ENCODE measurements at regions not wholly inside any gene's neighbourhood (a gene's known extent, or its start where the extent isn't known, plus 50 kb on each side); places are given as distances from the start of the nearest gene placed in this dataset.

- TF ChIP-seq CTCF (IDR thresholded peaks at IDR 0.05; ENCODE audit: low read depth, low read length, poor library complexity, severe bottlenecking): no peak
- no peak for TF ChIP-seq EZH2phosphoT487 (IDR thresholded peaks at IDR 0.05; ENCODE audit: borderline replicate concordance, low read length)
- Histone ChIP-seq H3K4me2 (ENCODE audit: low read length) (no peak overlapping the region), H3K9me3 (ENCODE audit: control insufficient read depth, insufficient read depth, low read length) (no peaks in the 10 kb centered on the region), H3K79me2 (ENCODE audit: control insufficient read depth, low read length) (no peaks in the 10 kb centered on the region), H3K4me3 (ENCODE audit: low read length) (no peak overlapping the region), H3F3A (ENCODE audit: control insufficient read depth, insufficient read depth) (no peaks in the 10 kb centered on the region), H3K4me1 (ENCODE audit: control insufficient read depth, low read length) (no peaks in the 10 kb centered on the region), H3K27me3 (ENCODE audit: control insufficient read depth, low read length) (no peaks in the 10 kb centered on the region), H3K27ac (ENCODE audit: low read depth, low read length) (no peak overlapping the region), H3K9me2 (replicated peaks; ENCODE audit: control insufficient read depth, low read length) (no peaks in the 10 kb centered on the region), H3K36me3 (ENCODE audit: control insufficient read depth, low read length) (no peaks in the 10 kb centered on the region), H4K20me1 (ENCODE audit: control insufficient read depth, insufficient read depth, low read depth, low read length) (no peaks in the 10 kb centered on the region)
Measured at GRCh38 chr6:145175470-145175869, 559.9 kb downstream of the EPM2A start.

- Histone ChIP-seq H3K4me2 (ENCODE audit: low read length) (no peak overlapping the region), H3K27ac (ENCODE audit: low read depth, low read length) (no peak overlapping the region), H4K20me1 (ENCODE audit: control insufficient read depth, insufficient read depth, low read depth, low read length) (no peaks in the 10 kb centered on the region), H3K4me1 (ENCODE audit: control insufficient read depth, low read length) (no peaks in the 10 kb centered on the region), H3K79me2 (ENCODE audit: control insufficient read depth, low read length) (no peaks in the 10 kb centered on the region), H3K27me3 (ENCODE audit: control insufficient read depth, low read length) (no peaks in the 10 kb centered on the region), H3F3A (ENCODE audit: control insufficient read depth, insufficient read depth) (no peaks in the 10 kb centered on the region), H3K9me2 (replicated peaks; ENCODE audit: control insufficient read depth, low read length) (no peaks in the 10 kb centered on the region), H3K36me3 (ENCODE audit: control insufficient read depth, low read length) (no peaks in the 10 kb centered on the region), H3K4me3 (ENCODE audit: low read length) (no peak overlapping the region), H3K9me3 (ENCODE audit: control insufficient read depth, insufficient read depth, low read length) (no peaks in the 10 kb centered on the region)
- TF ChIP-seq EZH2phosphoT487 (IDR thresholded peaks at IDR 0.05; ENCODE audit: borderline replicate concordance, low read length) (no peak), CTCF (IDR thresholded peaks at IDR 0.05; ENCODE audit: low read depth, low read length, poor library complexity, severe bottlenecking) (no peak)
Measured at GRCh38 chr6:145178391-145178790, 556.9 kb downstream of the EPM2A start.

GRCh38 chr6:145187491-145188206 lies 547.7 kb downstream of the EPM2A start:
- no peaks in the 10 kb centered on the region for H3K27me3 ChIP-seq (ENCODE audit: control insufficient read depth, low read length)
- no peaks in the 10 kb centered on the region for H4K20me1 ChIP-seq (ENCODE audit: control insufficient read depth, insufficient read depth, low read depth, low read length)
- no peak for TF ChIP-seq CTCF (IDR thresholded peaks at IDR 0.05; ENCODE audit: low read depth, low read length, poor library complexity, severe bottlenecking)
- TF ChIP-seq EZH2phosphoT487 (IDR thresholded peaks at IDR 0.05; ENCODE audit: borderline replicate concordance, low read length): no peak
- H3F3A ChIP-seq (ENCODE audit: control insufficient read depth, insufficient read depth): no peaks in the 10 kb centered on the region
- H3K79me2 ChIP-seq (ENCODE audit: control insufficient read depth, low read length): no peaks in the 10 kb centered on the region
- H3K4me3 ChIP-seq (ENCODE audit: low read length): no peak overlapping the region
- H3K9me2 ChIP-seq (replicated peaks; ENCODE audit: control insufficient read depth, low read length): no peaks in the 10 kb centered on the region; the same call in 1 of the 2 replicates
- H3K27ac ChIP-seq (ENCODE audit: low read depth, low read length): no peak overlapping the region
- no peaks in the 10 kb centered on the region for H3K9me3 ChIP-seq (ENCODE audit: control insufficient read depth, insufficient read depth, low read length)
- no peak overlapping the region for H3K4me2 ChIP-seq (ENCODE audit: low read length)
- no peaks in the 10 kb centered on the region for H3K36me3 ChIP-seq (ENCODE audit: control insufficient read depth, low read length)
- H3K4me1 ChIP-seq (ENCODE audit: control insufficient read depth, low read length): no peaks in the 10 kb centered on the region
